Neural cell (in vitro differentiated cells): ENCODE measurements at regions not wholly inside any gene's neighbourhood (a gene's known extent, or its start where the extent isn't known, plus 50 kb on each side); places are given as distances from the start of the nearest gene placed in this dataset.

Experiments used
- H2AFZ ChIP-seq: fragments of 200-600, 300-800 bp; sonication (generic), shearing (Covaris generic); 2 replicates; pipeline ENCODE4 v1.6.0; 2014; ENCODE audit warnings: low read depth, mild to moderate bottlenecking, antibody characterized with exemption, low read length, moderate library complexity
- H3F3A ChIP-seq: fragments of 200-600 bp; shearing (Covaris generic); 2 replicates; pipeline ENCODE4 v1.6.1; 2016; ENCODE audit warnings: mild to moderate bottlenecking, moderate library complexity, mixed read lengths, antibody characterized with exemption, low read length; ENCODE audit not compliant: insufficient read depth, poor library complexity, severe bottlenecking
- H3K27ac ChIP-seq: fragments of 200-600, 300-800 bp; sonication (generic), shearing (Covaris generic); 2 replicates; pipeline ENCODE4 v1.5.1; 2014; ENCODE audit warnings: mild to moderate bottlenecking, low read length, moderate library complexity
- H3K27me3 ChIP-seq: fragments of 300-800, 200-600 bp; sonication (generic), shearing (Covaris generic); 2 replicates; pipeline ENCODE4 v1.6.0; 2014; ENCODE audit warnings: mild to moderate bottlenecking, low read depth, low read length, moderate library complexity; ENCODE audit not compliant: insufficient read depth
- H3K36me3 ChIP-seq: fragments of 300-800, 200-600 bp; sonication (generic), shearing (Covaris generic); 2 replicates; pipeline ENCODE4 v1.5.1; 2014; ENCODE audit warnings: mild to moderate bottlenecking, antibody characterized with exemption, low read length, moderate library complexity; ENCODE audit not compliant: insufficient read depth
- H3K4me2 ChIP-seq: fragments of 300-800, 200-600 bp; sonication (generic), shearing (Covaris generic); 2 replicates; pipeline ENCODE4 v1.6.0; 2014; ENCODE audit warnings: mild to moderate bottlenecking, low read length
- H3K4me3 ChIP-seq: fragments of 300-800, 200-600 bp; sonication (generic), shearing (Covaris generic); 2 replicates; pipeline ENCODE4 v1.5.1; 2014; ENCODE audit warnings: mild to moderate bottlenecking, low read length, moderate library complexity
- H3K79me2 ChIP-seq: fragments of 200-600 bp; shearing (Covaris generic); replicated peaks from 2 replicates; pipeline ENCODE4 v1.6.0; 2014; ENCODE audit warnings: mild to moderate bottlenecking, low read length, moderate library complexity; ENCODE audit not compliant: insufficient read depth
- H3K9ac ChIP-seq: fragments of 300-800, 200-600 bp; sonication (generic), shearing (Covaris generic); 2 replicates; pipeline ENCODE4 v1.6.1; 2016; ENCODE audit warnings: mild to moderate bottlenecking, low read length, mixed read lengths
- H3K9me2 ChIP-seq: fragments of 200-600 bp; shearing (Covaris generic); 2 replicates; pipeline ENCODE4 v1.6.1; 2016; ENCODE audit warnings: mild to moderate bottlenecking, low read length, mixed read lengths; ENCODE audit not compliant: insufficient read depth
- H3K9me3 ChIP-seq: fragments of 200-600, 300-800 bp; sonication (generic), shearing (Covaris generic); 2 replicates; pipeline ENCODE4 v1.6.1; 2016; ENCODE audit warnings: mild to moderate bottlenecking, mixed run types, low read length, moderate library complexity, mixed read lengths
- H4K20me1 ChIP-seq: fragments of 200-600 bp; shearing (Covaris generic); 2 replicates; pipeline ENCODE4 v1.6.1; 2016; ENCODE audit warnings: mild to moderate bottlenecking, mixed run types; ENCODE audit not compliant: insufficient read depth
- CTCF ChIP-seq: fragments of 450-650 bp; IDR thresholded peaks from 2 replicates; pipeline ENCODE4 v1.5.1; 2014; ENCODE audit warnings: antibody characterized with exemption, mild to moderate bottlenecking, moderate library complexity; ENCODE audit not compliant: poor library complexity, severe bottlenecking
- EP300 ChIP-seq: fragments of 450-650 bp; conservative IDR thresholded peaks from 2 replicates; pipeline ENCODE4 v1.6.1; 2014; ENCODE audit warnings: antibody characterized with exemption, mild to moderate bottlenecking, moderate library complexity; ENCODE audit not compliant: poor library complexity, severe bottlenecking
- EZH2 ChIP-seq: fragments of 200-600, 300-800 bp; shearing (Covaris generic), sonication (generic); IDR thresholded peaks from 2 replicates; pipeline ENCODE4 v1.6.1; 2014; ENCODE audit warnings: antibody characterized with exemption, low read length, borderline replicate concordance, mild to moderate bottlenecking; ENCODE audit not compliant: insufficient read depth, poor library complexity, severe bottlenecking
- MXI1 ChIP-seq: fragments of 450-650 bp; conservative IDR thresholded peaks from 2 replicates; pipeline ENCODE4 v1.6.1; 2014; ENCODE audit warnings: antibody characterized with exemption, mild to moderate bottlenecking; ENCODE audit not compliant: poor library complexity, severe bottlenecking
- POLR2AphosphoS5 ChIP-seq: IDR thresholded peaks from 2 replicates; pipeline ENCODE4 v1.6.1; 2012
- RAD21 ChIP-seq: fragments of 450-650 bp; conservative IDR thresholded peaks from 2 replicates; pipeline ENCODE4 v1.6.1; 2014; ENCODE audit warnings: antibody characterized with exemption, mild to moderate bottlenecking, moderate library complexity
- REST ChIP-seq: IDR thresholded peaks from 2 replicates; pipeline ENCODE4 v1.6.1; 2012; ENCODE audit warnings: borderline replicate concordance
- SMC3 ChIP-seq: fragments of 450-650 bp; conservative IDR thresholded peaks from 2 replicates; pipeline ENCODE4 v1.6.1; 2014; ENCODE audit warnings: antibody characterized with exemption, mild to moderate bottlenecking, moderate library complexity; ENCODE audit not compliant: poor library complexity
- TAF1 ChIP-seq: IDR thresholded peaks from 2 replicates; pipeline ENCODE4 v1.6.1; 2012; ENCODE audit warnings: low read depth

GRCh38 chr15:37691911-37692310 lies 242.5 kb upstream of the TMCO5A start:
- Histone ChIP-seq H3K27me3 (no peaks in the 10 kb centered on the region), H3F3A (no peaks in the 10 kb centered on the region), H3K4me2 (no peak overlapping the region), H3K9me3 (peaks cover 3% of the 10 kb centered on the region), H3K79me2 (no peaks in the 10 kb centered on the region), H2AFZ (no peak overlapping the region), H3K9me2 (no peaks in the 10 kb centered on the region), H4K20me1 (no peaks in the 10 kb centered on the region), H3K9ac (no peak overlapping the region), H3K27ac (no peak overlapping the region), H3K4me3 (no peak overlapping the region), H3K36me3 (no peaks in the 10 kb centered on the region)
- TF ChIP-seq REST (no peak), SMC3 (no peak)

- Histone ChIP-seq H3K9ac (no peak overlapping the region), H3K79me2 (no peaks in the 10 kb centered on the region), H4K20me1 (no peaks in the 10 kb centered on the region), H3K4me2 (no peak overlapping the region), H3F3A (no peaks in the 10 kb centered on the region), H2AFZ (no peak overlapping the region), H3K36me3 (no peaks in the 10 kb centered on the region), H3K27me3 (no peaks in the 10 kb centered on the region), H3K27ac (no peak overlapping the region), H3K9me2 (no peaks in the 10 kb centered on the region), H3K9me3 (peaks cover 3% of the 10 kb centered on the region), H3K4me3 (no peak overlapping the region)
- TF ChIP-seq EZH2 (no peak), SMC3 (no peak), MXI1 (no peak), EP300 (no peak), POLR2AphosphoS5 (no peak), RAD21 (no peak), TAF1 (no peak), CTCF (no peak), REST (no peak)
Observed at GRCh38 chr15:37693926-37694325, 240.5 kb upstream of the TMCO5A start.
